GM12892 (cell line): ENCODE measurements at regions not wholly inside any gene's neighbourhood (a gene's known extent, or its start where the extent isn't known, plus 50 kb on each side); places are given as distances from the start of the nearest gene placed in this dataset.

Source experiments
- POLR2A ChIP-seq: IDR thresholded peaks from 2 replicates; pipeline ENCODE4 v1.6.1; 2011; ENCODE audit warnings: low read depth, low read length, control low read depth
- POLR2AphosphoS5 ChIP-seq: IDR thresholded peaks from 2 replicates; pipeline ENCODE4 v1.6.1; 2011; ENCODE audit warnings: low read depth, low read length, control low read depth

DNA sequence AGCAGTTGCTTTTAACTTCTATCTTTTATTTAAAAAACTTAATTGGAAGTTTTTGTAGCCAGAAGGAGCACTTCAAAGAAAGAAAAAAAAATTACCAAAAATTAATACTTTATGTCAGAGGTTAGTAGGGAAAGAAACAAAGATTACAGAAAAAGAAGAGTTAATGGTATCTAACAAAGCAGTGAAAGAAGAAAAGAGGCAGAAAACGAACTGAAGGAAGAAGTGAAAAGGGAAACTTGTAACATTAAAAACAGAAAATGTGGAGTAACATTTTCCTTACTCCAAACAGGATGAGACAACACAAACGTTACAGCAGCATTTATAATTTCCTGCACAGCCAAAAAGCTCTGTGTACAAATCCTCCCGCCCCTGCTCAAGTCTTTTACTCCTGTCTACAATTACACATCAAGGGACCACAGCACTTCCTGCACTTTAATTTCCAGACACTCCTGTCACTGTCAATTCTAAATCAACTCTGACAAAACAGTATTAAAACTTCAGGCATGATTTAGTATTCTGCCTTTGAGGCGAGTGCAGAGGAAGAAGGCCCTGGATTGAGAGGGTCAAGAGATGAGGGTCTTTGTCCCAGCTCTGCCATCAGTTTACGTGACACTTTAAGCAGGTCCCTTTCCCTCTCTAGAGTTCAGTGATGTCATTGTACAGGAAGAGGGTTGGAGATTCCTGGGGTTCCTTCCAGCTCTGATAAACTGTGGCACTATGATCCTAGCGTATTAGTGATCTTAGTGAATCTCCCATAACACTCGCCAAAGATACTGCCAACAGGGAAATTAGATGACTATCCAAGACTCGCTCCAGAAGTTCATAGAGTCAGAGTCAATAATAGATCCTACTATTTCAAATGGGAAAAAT is 53.2 kb upstream of the LSM14A start:
- no peak for TF ChIP-seq POLR2AphosphoS5
- no peak for TF ChIP-seq POLR2A
